Fibroblast of mammary gland (primary cell): ENCODE measurements at regions not wholly inside any gene's neighbourhood (a gene's known extent, or its start where the extent isn't known, plus 50 kb on each side); places are given as distances from the start of the nearest gene placed in this dataset.

Experiments used
- DNase-seq: peaks from one replicate; pipeline ENCODE4 v3.0.0-alpha.2; 2010; ENCODE audit warnings: low read depth
- H3K4me3 ChIP-seq: 2 replicates; pipeline ENCODE4 v1.5.1; 2011; ENCODE audit warnings: low read depth, mild to moderate bottlenecking, low read length, moderate library complexity; ENCODE audit not compliant: control insufficient read depth
- CTCF ChIP-seq: conservative IDR thresholded peaks from 2 replicates; pipeline ENCODE4 v1.5.1; 2011; ENCODE audit warnings: low read depth, low read length, inconsistent platforms; ENCODE audit not compliant: control insufficient read depth, insufficient read depth

DNA sequence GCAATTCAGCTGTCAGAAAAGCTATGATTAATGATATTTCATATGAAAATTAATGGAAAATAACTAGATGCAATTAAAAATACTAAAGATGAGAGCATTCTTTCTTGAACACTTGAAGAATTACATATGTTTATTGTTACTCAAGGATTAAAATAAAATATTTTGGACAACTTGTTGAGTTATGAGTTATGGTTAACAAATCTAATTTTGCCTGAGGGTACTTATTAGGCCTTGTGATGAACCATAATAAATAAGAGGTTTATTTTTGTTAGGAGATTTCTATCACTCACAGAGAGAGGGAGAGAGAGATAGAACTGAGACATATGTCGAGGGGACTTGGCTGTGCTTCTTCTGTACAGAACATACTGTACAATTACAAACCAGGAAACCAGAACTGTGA, 183.7 kb downstream of the ISL1 start:
- DNase-seq = no peak
- no peak overlapping the region for H3K4me3 ChIP-seq
- no peak for TF ChIP-seq CTCF

- H3K4me3 ChIP-seq = no peak overlapping the region
- no peak for DNase-seq
- no peak for TF ChIP-seq CTCF
Observed at GRCh38 chr5:51567636-51568035, 184.4 kb downstream of the ISL1 start.

DNA sequence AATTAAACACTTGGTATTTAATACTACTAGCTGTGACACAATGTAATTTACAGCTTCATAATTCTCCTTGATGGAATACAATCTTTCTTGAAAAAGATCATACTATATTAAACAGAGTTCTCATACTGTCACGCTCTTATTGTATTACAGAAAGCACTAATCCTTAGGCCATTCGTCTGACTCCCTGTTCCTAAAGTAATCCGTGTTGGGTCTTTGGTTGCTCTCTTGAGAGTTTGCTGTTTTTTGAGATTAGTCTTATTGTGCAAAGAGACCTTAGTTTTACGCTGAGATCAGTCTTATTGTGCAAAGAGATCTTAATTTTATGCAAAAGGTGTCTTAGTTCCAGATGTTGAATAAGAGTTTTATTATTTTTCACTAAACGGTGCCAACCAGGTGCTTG, 190.6 kb downstream of the ISL1 start:
- TF ChIP-seq CTCF = no peak
- DNase-seq = no peak
- no peak overlapping the region for H3K4me3 ChIP-seq

DNA sequence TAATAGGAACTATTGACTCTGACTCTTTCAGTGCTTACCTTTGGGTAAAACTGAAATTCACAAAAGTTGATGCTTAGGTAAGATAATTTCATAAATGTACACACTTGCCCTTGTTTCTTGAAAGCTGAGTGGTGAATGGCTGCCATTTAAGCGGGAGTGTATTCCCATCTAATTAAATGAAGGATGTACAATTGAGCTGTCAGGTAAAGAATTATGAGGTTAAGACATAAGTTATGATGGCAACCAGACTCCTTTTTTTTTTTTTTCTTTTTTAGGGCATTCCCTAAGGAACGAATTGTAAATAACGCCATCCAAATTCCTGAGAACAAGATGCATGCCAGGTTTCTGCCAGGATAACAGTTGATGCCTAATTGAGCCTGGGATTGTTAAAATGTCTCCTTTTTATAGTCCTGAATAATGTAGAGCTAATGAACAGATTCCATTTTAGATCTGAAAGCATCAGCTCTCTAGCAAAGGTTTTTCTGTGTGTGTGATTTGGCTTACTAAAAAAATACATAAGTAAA, 199.7 kb downstream of the ISL1 start:
- DNase-seq = no peak
- no peak overlapping the region for H3K4me3 ChIP-seq
- no peak for TF ChIP-seq CTCF

DNA sequence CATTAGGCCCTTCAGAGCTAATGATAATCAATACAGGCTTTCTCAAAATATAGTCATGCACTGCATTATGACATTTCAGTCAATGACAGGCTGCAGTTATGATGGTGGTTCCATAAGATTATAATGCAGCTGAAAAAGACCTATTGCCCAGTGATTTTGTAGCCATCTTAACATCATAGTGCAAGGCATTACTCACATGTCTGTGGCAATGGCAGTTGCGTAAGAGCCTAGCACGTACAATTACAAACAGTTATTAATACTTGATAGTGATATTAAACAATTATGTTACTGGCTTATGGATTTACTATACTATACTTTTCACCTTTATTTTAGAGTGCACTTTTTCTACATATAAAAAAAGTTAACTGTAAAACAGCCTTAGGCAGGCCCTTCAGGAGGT, 214.8 kb downstream of the ISL1 start:
- no peak overlapping the region for H3K4me3 ChIP-seq
- no peak for TF ChIP-seq CTCF

DNA sequence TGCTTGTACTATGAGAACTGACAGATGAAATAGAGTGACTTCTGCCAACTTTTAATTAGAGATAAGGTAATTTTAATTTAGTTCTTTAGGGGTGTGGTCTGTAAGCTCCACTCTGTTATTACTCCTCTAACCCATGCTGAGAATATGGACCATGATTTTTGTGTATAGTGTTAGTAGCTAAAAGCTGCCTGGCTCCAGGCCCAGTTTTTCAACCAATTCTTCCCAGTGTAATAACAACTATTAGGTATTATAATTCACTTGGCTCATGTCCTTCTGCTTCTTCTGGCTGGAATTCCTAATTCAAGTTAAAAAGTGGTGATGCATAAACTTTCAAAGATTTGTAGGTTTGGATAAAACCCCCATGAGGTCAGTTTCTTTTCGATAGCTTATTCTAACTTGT, 216.3 kb downstream of the ISL1 start:
- DNase-seq = no peak
- no peak overlapping the region for H3K4me3 ChIP-seq
- TF ChIP-seq CTCF = no peak

More for the DNA sequence above, 214.8 kb downstream of the ISL1 start:
- DNase-seq = no peak

DNA sequence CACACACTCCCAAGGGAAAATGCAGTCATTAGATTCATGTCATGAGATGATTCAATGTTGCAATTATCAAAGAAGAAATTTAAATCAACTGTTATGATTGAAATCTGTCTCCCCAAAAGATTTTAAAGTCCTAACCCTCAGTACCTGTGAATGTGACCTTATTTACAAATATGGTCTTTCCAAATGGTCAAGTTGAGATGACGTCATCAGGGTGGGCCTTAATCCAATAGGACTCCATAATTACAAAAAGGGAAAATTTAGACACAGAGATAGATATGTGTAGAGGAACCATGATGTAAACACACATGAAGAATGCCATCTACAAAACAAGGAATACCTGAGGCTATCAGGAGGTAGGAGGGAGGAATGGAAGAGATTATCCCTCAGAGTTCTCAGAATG, 221.1 kb downstream of the ISL1 start:
- TF ChIP-seq CTCF = no peak
- DNase-seq = no peak
- H3K4me3 ChIP-seq = no peak overlapping the region
